Type B pancreatic cell (in vitro differentiated cells): ENCODE measurements at regions not wholly inside any gene's neighbourhood (a gene's known extent, or its start where the extent isn't known, plus 50 kb on each side); places are given as distances from the start of the nearest gene placed in this dataset.

ENCODE experiments used
- DNase-seq: peaks from one replicate; pipeline ENCODE4 v3.0.0; 2021; ENCODE audit warnings: mixed read lengths; ENCODE audit not compliant: unreplicated experiment; ENCODE audit errors: extremely low spot score
- H3K27ac Mint-ChIP-seq: 2 replicates; pipeline ENCODE4 v1.8.0; 2021; ENCODE audit warnings: mild to moderate bottlenecking, mixed read lengths
- H3K27me3 Mint-ChIP-seq: 2 replicates; pipeline ENCODE4 v1.8.0; 2021; ENCODE audit warnings: mixed read lengths
- H3K36me3 Mint-ChIP-seq: 2 replicates; pipeline ENCODE4 v1.8.0; 2021; ENCODE audit warnings: mixed read lengths
- H3K4me1 Mint-ChIP-seq: one replicate; pipeline ENCODE4 v1.8.0; 2021; ENCODE audit warnings: mixed read lengths; ENCODE audit not compliant: unreplicated experiment
- H3K4me3 Mint-ChIP-seq: 2 replicates; pipeline ENCODE4 v1.8.0; 2021; ENCODE audit warnings: mild to moderate bottlenecking, mixed read lengths
- H3K9me3 Mint-ChIP-seq: 2 replicates; pipeline ENCODE4 v1.8.0; 2021; ENCODE audit warnings: mixed read lengths
- TF ChIP-seq, protein P1 (sequence below): fragments of 200-600 bp; sonication (generic); conservative IDR thresholded peaks from 2 replicates; pipeline ENCODE4 v1.5.0; 2021; ENCODE audit warnings: antibody characterized with exemption, mild to moderate bottlenecking

DNA sequence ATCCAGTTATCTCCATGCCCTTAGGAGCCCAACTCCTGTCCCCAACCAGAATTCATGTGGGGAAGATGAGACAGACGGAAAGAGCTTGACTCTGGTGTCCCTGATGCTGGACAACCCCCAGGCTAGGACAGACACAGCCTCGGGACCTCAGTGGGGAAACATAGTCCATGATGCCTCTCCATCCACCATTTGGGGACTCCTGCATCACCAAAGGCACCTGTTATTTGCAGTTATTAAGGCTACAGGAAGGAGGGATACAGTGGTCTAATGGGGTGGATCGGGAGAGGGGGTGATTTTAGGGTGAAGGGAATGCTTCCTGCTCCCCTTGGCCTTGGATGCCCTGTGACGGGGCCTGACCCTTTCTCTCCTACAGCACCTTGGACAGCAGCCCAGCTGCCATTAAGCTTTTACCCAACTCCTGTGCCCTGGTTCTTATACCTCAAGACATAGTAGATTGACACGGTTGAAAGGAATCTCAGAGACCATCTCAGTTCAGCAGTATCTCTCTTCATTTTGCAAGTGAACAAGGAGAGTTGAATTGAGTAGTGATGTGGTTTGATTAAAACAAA lies 111.6 kb downstream of the MATN1 start:
- peak; percentile 37 for DNase-seq
- no peak overlapping the region for H3K27ac Mint-ChIP-seq
- H3K36me3 Mint-ChIP-seq, result no peaks in the 10 kb centered on the region
- H3K4me3 Mint-ChIP-seq, result no peak overlapping the region
- peaks cover 11% of the 10 kb centered on the region for H3K4me1 Mint-ChIP-seq
- TF ChIP-seq, protein P1, sequence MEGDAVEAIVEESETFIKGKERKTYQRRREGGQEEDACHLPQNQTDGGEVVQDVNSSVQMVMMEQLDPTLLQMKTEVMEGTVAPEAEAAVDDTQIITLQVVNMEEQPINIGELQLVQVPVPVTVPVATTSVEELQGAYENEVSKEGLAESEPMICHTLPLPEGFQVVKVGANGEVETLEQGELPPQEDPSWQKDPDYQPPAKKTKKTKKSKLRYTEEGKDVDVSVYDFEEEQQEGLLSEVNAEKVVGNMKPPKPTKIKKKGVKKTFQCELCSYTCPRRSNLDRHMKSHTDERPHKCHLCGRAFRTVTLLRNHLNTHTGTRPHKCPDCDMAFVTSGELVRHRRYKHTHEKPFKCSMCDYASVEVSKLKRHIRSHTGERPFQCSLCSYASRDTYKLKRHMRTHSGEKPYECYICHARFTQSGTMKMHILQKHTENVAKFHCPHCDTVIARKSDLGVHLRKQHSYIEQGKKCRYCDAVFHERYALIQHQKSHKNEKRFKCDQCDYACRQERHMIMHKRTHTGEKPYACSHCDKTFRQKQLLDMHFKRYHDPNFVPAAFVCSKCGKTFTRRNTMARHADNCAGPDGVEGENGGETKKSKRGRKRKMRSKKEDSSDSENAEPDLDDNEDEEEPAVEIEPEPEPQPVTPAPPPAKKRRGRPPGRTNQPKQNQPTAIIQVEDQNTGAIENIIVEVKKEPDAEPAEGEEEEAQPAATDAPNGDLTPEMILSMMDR, result no peak
- H3K27me3 Mint-ChIP-seq, result peaks cover 29% of the 10 kb centered on the region
- no peaks in the 10 kb centered on the region for H3K9me3 Mint-ChIP-seq

DNA sequence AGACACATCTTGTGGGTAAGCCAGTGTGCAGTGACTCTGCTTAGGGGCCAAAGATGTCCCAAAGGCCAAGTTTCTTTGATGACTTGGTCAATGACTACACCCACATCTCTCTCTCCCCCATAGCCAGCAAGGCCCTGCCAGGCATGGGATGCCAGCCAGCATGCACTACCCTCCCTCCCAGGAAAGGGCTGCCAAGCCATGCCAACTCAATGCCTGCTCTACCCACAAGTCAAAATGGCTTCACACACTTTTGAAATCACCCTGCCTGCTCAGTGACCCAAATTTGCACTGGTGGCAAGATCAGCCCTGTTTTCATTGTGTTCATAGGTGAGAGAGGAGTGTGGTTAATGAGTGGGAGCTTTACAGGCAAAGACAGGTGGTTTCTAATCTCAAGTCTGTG lies 112.5 kb downstream of the MATN1 start:
- Mint-ChIP-seq H3K4me1 (peaks cover 18% of the 10 kb centered on the region), H3K4me3 (no peak overlapping the region), H3K27me3 (peaks cover 34% of the 10 kb centered on the region)

DNA sequence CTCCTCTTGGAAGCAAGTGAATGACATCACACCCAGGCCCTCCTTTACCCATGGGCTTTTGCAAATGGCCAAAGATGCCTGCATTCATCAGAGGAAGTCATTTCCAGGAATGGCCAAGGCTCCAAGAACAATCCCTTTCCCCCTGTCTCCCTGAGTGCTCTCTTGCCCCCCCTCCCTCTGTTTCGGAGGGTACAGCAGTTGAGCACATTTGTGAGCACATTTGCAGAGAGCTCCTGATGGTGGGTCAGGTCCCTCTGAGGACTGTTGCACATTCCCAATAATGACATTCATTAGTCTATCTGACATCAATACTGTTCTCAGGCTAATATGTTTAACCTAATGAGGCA lies 113.4 kb downstream of the MATN1 start:
- Mint-ChIP-seq H3K9me3 (no peaks in the 10 kb centered on the region), H3K36me3 (no peaks in the 10 kb centered on the region), H3K4me1 (peaks cover 15% of the 10 kb centered on the region), H3K27me3 (peaks cover 35% of the 10 kb centered on the region), H3K27ac (no peak overlapping the region), H3K4me3 (no peak overlapping the region)
- TF ChIP-seq, protein P1, result no peak
- DNase-seq, result no peak

More for the DNA sequence above, 112.5 kb downstream of the MATN1 start:
- no peaks in the 10 kb centered on the region for H3K36me3 Mint-ChIP-seq
- H3K27ac Mint-ChIP-seq, result no peak overlapping the region
- no peaks in the 10 kb centered on the region for H3K9me3 Mint-ChIP-seq
- DNase-seq, result peak; percentile 59
- TF ChIP-seq, protein P1, result no peak

DNA sequence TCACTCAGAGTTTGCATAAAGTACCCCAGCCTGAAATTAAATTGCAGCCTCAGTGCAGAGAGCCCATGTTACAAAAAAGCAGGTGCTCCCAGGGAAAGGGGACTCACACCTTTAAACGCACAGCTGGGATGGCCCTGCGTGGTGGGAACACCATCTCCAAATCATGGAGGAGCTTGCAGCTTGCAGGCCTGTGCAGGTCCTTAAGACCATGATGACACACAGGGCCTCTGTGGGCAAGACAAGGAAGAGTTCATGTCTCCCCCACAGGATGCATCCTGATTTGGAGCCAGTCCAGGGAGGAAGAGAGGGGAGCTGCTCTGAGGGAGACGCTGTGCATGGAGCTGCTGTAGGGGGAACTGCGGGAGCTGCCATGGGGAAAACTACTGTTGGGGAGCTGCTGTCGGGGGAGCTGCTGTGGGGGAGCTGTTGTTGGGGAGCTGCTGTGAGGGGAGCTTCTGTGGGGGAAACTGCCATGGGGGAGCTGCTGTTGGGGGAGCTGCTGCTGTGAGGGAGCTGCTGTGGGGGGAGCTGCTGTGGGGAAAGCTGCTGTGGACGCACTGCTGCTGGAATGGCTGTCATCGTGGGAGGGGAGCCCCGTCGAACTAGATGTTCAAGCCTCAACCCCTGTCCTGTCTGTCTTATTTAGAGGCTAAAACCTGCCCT lies 113.9 kb downstream of the MATN1 start:
- H3K9me3 Mint-ChIP-seq, result no peaks in the 10 kb centered on the region
- H3K36me3 Mint-ChIP-seq, result no peaks in the 10 kb centered on the region
- peaks cover 32% of the 10 kb centered on the region for H3K27me3 Mint-ChIP-seq
- no peak overlapping the region for H3K27ac Mint-ChIP-seq
- H3K4me3 Mint-ChIP-seq, result no peak overlapping the region
- peaks cover 15% of the 10 kb centered on the region for H3K4me1 Mint-ChIP-seq
- DNase-seq, result peak; percentile 53
- TF ChIP-seq, protein P1, result no peak

DNA sequence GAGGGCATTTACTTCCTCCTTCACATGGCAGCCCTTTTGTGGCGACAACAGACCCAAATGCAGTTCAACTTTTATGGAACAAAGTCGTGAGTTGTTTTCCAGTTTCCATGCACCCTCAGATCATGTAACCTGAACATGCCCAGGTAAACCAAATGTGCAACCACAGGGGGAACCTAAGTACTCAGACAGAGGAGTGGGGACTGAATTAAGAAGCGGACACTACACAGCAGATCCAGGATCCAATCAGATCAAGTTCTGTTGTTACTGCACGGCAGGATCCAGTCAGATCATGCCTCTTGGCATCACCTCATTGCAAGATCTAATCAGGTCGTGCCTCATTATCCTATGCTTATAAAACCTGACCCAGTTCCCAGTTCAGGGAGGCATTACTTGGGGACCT lies 115.7 kb downstream of the MATN1 start:
- no peak for DNase-seq
- H3K27ac Mint-ChIP-seq, result no peak overlapping the region
- H3K27me3 Mint-ChIP-seq, result peaks cover 35% of the 10 kb centered on the region
- H3K4me3 Mint-ChIP-seq, result no peak overlapping the region
- peaks cover 15% of the 10 kb centered on the region for H3K4me1 Mint-ChIP-seq
- TF ChIP-seq, protein P1, result no peak
- no peaks in the 10 kb centered on the region for H3K9me3 Mint-ChIP-seq
- no peaks in the 10 kb centered on the region for H3K36me3 Mint-ChIP-seq
